ENCODE measurements at regions not wholly inside any gene's neighbourhood (a gene's known extent, or its start where the extent isn't known, plus 50 kb on each side); places are given as distances from the start of the nearest gene placed in this dataset.

DNA sequence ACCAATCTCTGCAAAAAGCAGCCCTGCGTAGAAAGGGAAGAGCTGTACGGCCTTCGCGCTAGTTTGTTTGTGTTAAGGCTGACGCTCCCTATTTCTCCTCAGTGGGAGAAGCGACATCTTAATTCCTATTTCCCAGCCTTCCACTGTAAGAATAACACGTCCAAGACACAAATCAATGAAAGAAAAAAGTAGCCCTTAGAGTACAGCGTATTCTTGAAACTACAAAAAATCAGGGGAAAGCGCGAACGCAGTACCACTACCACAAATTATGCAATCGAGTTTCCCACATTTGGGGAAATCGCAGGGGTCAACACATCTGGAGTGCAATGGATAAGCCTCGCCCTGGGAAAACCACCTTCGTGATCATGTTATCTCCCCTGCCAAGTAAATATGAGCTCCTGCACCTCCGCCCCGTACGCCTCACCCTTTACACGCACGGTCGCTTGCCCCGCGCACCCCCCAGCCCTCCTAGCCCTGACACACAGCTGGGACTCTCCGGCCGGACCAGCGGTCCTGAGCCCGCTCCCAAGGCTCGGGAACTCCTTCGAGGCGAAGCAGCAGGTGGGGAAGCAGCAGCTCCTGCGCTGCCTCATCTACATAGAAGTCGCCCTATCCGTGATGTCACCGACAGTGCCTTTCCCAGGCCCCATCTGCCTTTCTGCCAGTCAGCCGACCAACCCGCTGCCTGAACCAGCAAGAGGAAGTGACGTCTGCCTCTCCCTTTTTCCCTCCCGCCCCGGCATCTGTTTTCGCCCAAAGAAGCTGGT lies 94.7 kb downstream of the PPIAL4G start (continued):
- TF ChIP-seq YBX1 (IDR thresholded peaks at IDR 0.05) (no peak), ZNF232 (CRISPR knock-in tag; IDR thresholded peaks at IDR 0.05) (0 out of 2 replicates have a peak, but pooled peaks have one; percentile 31), IRF2 (CRISPR knock-in tag; IDR thresholded peaks at IDR 0.05) (no peak), CBX1 (IDR thresholded peaks at IDR 0.05; ENCODE audit: low read depth) (peak; percentile 100), ZFP91 (CRISPR knock-in tag; IDR thresholded peaks at IDR 0.05) (no peak), KLF6 (CRISPR knock-in tag; IDR thresholded peaks at IDR 0.05; ENCODE audit: borderline replicate concordance) (no peak), RERE (CRISPR knock-in tag; IDR thresholded peaks at IDR 0.05; ENCODE audit: borderline replicate concordance) (no peak), ARID4B (CRISPR knock-in tag; IDR thresholded peaks at IDR 0.05) (no peak)
- TF ChIP-seq, protein P1, sequence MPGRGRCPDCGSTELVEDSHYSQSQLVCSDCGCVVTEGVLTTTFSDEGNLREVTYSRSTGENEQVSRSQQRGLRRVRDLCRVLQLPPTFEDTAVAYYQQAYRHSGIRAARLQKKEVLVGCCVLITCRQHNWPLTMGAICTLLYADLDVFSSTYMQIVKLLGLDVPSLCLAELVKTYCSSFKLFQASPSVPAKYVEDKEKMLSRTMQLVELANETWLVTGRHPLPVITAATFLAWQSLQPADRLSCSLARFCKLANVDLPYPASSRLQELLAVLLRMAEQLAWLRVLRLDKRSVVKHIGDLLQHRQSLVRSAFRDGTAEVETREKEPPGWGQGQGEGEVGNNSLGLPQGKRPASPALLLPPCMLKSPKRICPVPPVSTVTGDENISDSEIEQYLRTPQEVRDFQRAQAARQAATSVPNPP (IDR thresholded peaks at IDR 0.05; ENCODE audit: borderline replicate concordance, insufficient read depth, insufficient read length): no peak

All from K562 (cell line).